MCF 10A (cell line): ENCODE measurements at regions not wholly inside any gene's neighbourhood (a gene's known extent, or its start where the extent isn't known, plus 50 kb on each side); places are given as distances from the start of the nearest gene placed in this dataset.

Experiments used
- BruUV-seq: library from RNA; stranded (reverse); fragments of 400-500 nt; replicated peaks from 2 replicates; lab custom pipeline; 2021; lab: Mats Ljungman, UMichigan
- CTCF ChIA-PET: fragments of 300-600 bp; sonication (Branson Sonifier 250); formaldehyde crosslinking; extraction: SDS; loops from one replicate; lab custom pipeline; 2021; ENCODE audit warnings: antibody characterized with exemption, inconsistent platforms; lab: Yijun Ruan, JAX
- POLR2A ChIA-PET: fragments of 300-600, 350-650 bp; sonication (Branson Sonifier 250); formaldehyde crosslinking; extraction: SDS; loops from one replicate; lab custom pipeline; 2020; ENCODE audit warnings: antibody characterized with exemption, inconsistent platforms; lab: Yijun Ruan, JAX
- DNase-seq: peaks from one replicate; pipeline ENCODE4 v3.0.0-alpha.2; 2018; ENCODE audit not compliant: unreplicated experiment
- H3K27ac Mint-ChIP-seq: one replicate; pipeline ENCODE4 v1.8.0; 2022; ENCODE audit warnings: mild to moderate bottlenecking, low read depth, mixed read lengths; ENCODE audit not compliant: unreplicated experiment
- H3K27me3 Mint-ChIP-seq: one replicate; pipeline ENCODE4 v1.8.0; 2022; ENCODE audit warnings: mixed read lengths; ENCODE audit not compliant: insufficient read depth, unreplicated experiment
- H3K36me3 Mint-ChIP-seq: one replicate; pipeline ENCODE4 v1.8.0; 2022; ENCODE audit warnings: mild to moderate bottlenecking, moderate library complexity, mixed read lengths; ENCODE audit not compliant: insufficient read depth, unreplicated experiment
- H3K4me1 Mint-ChIP-seq: one replicate; pipeline ENCODE4 v1.8.0; 2022; ENCODE audit warnings: mixed read lengths; ENCODE audit not compliant: insufficient read depth, unreplicated experiment
- H3K4me3 Mint-ChIP-seq: one replicate; pipeline ENCODE4 v1.8.0; 2022; ENCODE audit warnings: mild to moderate bottlenecking, moderate library complexity, mixed read lengths; ENCODE audit not compliant: unreplicated experiment
- H3K9me3 Mint-ChIP-seq: one replicate; pipeline ENCODE4 v1.8.0; 2022; ENCODE audit warnings: mixed read lengths; ENCODE audit not compliant: unreplicated experiment
- intact Hi-C: fragments of 100-400 bp; cut with micrococcal nuclease; formaldehyde crosslinking; loops from 2 replicates; pipeline ENCODE4 v1.14.1; 2022
- TF ChIP-seq, protein P1 (sequence below): fragments of 200-600 bp; IDR thresholded peaks from one replicate; pipeline ENCODE4 v1.8.0; 2022; ENCODE audit warnings: antibody characterized with exemption, mild to moderate bottlenecking; ENCODE audit not compliant: unreplicated experiment

- Mint-ChIP-seq H3K4me3 (no peak overlapping the region), H3K27ac (no peak overlapping the region), H3K4me1 (no peaks in the 10 kb centered on the region), H3K9me3 (no peaks in the 10 kb centered on the region), H3K27me3 (no peaks in the 10 kb centered on the region), H3K36me3 (peaks cover 7% of the 10 kb centered on the region)
- BruUV-seq = no TSS peak
- intact Hi-C loops = no loop called here
- POLR2A ChIA-PET = no interaction called here
- CTCF ChIA-PET = interaction anchor here (0.8 kb wide), 1 partner anchor 550 kb away, joined by 4 read pairs; no protein-coding TSS in a partner anchor
- no peak for DNase-seq
- TF ChIP-seq, protein P1, sequence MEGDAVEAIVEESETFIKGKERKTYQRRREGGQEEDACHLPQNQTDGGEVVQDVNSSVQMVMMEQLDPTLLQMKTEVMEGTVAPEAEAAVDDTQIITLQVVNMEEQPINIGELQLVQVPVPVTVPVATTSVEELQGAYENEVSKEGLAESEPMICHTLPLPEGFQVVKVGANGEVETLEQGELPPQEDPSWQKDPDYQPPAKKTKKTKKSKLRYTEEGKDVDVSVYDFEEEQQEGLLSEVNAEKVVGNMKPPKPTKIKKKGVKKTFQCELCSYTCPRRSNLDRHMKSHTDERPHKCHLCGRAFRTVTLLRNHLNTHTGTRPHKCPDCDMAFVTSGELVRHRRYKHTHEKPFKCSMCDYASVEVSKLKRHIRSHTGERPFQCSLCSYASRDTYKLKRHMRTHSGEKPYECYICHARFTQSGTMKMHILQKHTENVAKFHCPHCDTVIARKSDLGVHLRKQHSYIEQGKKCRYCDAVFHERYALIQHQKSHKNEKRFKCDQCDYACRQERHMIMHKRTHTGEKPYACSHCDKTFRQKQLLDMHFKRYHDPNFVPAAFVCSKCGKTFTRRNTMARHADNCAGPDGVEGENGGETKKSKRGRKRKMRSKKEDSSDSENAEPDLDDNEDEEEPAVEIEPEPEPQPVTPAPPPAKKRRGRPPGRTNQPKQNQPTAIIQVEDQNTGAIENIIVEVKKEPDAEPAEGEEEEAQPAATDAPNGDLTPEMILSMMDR = no peak
These were observed 252.7 kb downstream of the NEBL start for GRCh38 chr10:20644421-20644820.

DNA sequence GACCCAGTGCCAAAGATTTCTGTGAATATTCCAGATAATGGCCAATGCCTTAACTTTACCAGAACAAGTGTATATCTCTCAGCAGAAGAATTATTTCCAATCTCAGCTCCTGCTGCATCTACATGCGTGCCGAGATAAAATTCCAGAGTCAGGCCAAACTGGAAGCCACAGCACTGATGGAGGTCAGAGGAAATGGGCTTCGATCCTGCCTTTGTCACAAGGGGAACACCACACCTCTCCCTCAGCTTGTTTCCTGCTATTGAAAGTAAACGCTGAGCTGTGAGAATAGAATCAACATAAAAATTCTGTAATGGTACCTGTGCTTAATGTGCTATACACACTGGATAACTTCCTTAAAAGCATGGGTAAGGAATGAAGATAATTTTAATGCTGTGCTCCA lies 255.5 kb downstream of the NEBL start:
- H3K27ac Mint-ChIP-seq = no peak overlapping the region
- TF ChIP-seq, protein P1 = no peak
- no peaks in the 10 kb centered on the region for H3K36me3 Mint-ChIP-seq
- no peaks in the 10 kb centered on the region for H3K4me1 Mint-ChIP-seq
- ChIA-PET CTCF (no interaction called here), POLR2A (no interaction called here)
- intact Hi-C loops = no loop called here
- H3K27me3 Mint-ChIP-seq = no peaks in the 10 kb centered on the region
- DNase-seq = no peak
- no peak overlapping the region for H3K4me3 Mint-ChIP-seq
- no peaks in the 10 kb centered on the region for H3K9me3 Mint-ChIP-seq
- no TSS peak for BruUV-seq

DNA sequence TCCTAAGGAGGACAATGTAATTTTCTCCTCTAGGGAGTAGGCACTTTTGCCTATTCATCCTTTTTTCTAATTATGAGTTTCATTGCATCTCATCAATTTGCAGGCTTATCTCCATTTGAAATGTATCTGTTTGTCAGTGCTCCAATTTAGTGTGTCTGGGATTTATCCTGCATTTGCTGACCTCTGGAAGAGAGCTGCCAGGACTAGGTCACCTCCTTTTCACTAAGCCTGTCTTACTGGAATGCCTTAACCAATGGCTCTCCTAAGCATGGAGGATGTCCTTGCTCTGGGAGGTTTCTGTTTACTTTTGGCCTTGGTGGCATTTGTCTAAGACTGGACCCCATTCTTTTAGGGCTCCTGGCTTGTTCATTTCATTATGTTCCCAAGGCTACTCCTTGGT lies 261.5 kb downstream of the NEBL start:
- H3K4me1 Mint-ChIP-seq = no peaks in the 10 kb centered on the region
- CTCF ChIA-PET = no interaction called here
- H3K4me3 Mint-ChIP-seq = no peak overlapping the region
- POLR2A ChIA-PET = no interaction called here
- no peaks in the 10 kb centered on the region for H3K9me3 Mint-ChIP-seq
- H3K27me3 Mint-ChIP-seq = no peaks in the 10 kb centered on the region
- intact Hi-C loops = no loop called here
- H3K36me3 Mint-ChIP-seq = no peaks in the 10 kb centered on the region
- H3K27ac Mint-ChIP-seq = no peak overlapping the region
- TF ChIP-seq, protein P1 = no peak
- BruUV-seq = no TSS peak
- DNase-seq = no peak

DNA sequence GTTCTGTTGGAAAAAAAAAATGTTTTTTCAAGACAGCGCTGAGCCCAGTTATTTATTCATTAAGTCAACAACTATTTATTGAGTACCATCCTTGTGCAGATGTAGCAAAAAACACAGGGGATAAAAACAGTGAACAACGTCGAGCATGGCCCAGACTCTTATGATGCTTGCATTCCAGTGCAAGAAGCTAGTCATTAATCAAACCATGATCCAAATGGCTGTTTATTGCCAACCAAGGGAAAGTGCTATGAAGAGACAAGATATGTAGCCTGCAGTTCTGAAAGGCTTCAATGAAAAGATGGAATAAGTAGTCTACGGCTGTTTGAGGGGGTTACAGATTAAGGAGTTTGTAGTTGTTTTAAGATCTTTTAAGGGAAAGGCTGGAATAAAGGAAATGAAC lies 262.3 kb downstream of the NEBL start:
- intact Hi-C loops = no loop called here
- ChIA-PET CTCF (no interaction called here), POLR2A (no interaction called here)
- TF ChIP-seq, protein P1 = no peak
- H3K9me3 Mint-ChIP-seq = no peaks in the 10 kb centered on the region
- no peak overlapping the region for H3K27ac Mint-ChIP-seq
- DNase-seq = no peak
- H3K4me3 Mint-ChIP-seq = no peak overlapping the region
- H3K4me1 Mint-ChIP-seq = no peaks in the 10 kb centered on the region
- no TSS peak for BruUV-seq
- no peaks in the 10 kb centered on the region for H3K36me3 Mint-ChIP-seq
- no peaks in the 10 kb centered on the region for H3K27me3 Mint-ChIP-seq
